A549 (cell line): ENCODE measurements at regions not wholly inside any gene's neighbourhood (a gene's known extent, or its start where the extent isn't known, plus 50 kb on each side); places are given as distances from the start of the nearest gene placed in this dataset.

Source experiments
- ATAC-seq, 2 experiments: fragments of 200-7000 bp in 1 of 2; fragments of >200 bp in 1 of 2; cut with Nextera tagmentation in 1 of 2; cut with Tn5 transposase in 1 of 2; 3 replicates each; pipeline versions ENCODE4 v1.8.0 to v1.9.1; 2018 to 2020; ENCODE audit warnings: mild to moderate bottlenecking in 1 of 2, moderate library complexity in 1 of 2
- CTCF ChIA-PET: fragments of 300-600 bp; sonication (Branson Sonifier 250); formaldehyde crosslinking; extraction: SDS; loops from one replicate; lab custom pipeline; 2021; ENCODE audit warnings: antibody characterized with exemption, inconsistent platforms; lab: Yijun Ruan, JAX
- POLR2A ChIA-PET: fragments of 350-600 bp; formaldehyde crosslinking; extraction: SDS; loops from one replicate; lab custom pipeline; 2021; ENCODE audit warnings: antibody characterized with exemption, inconsistent platforms; lab: Yijun Ruan, JAX
- DNase-seq, 2 experiments: peaks; one replicate each; pipeline versions ENCODE4 v3.0.0 to v3.0.0-alpha.2; 2011 to 2016; ENCODE audit warnings: low read depth in 1 of 2, low spot score in 1 of 2
- FAIRE-seq: peaks from 2 replicates; lab custom pipeline; 2011; peaks lifted over from hg19 to GRCh38; lab: Jason Lieb, UNC
- H3K27ac ChIP-seq, 2 experiments: fragments of >200 bp; sonication (Bioruptor Twin); formaldehyde crosslinking; 3 replicates each; pipeline ENCODE4 v1.5.1; 2016 to 2017
- H3K4me1 ChIP-seq: fragments of >200 bp; sonication (Bioruptor Twin); formaldehyde crosslinking; 3 replicates; pipeline ENCODE4 v1.6.1; 2016
- H3K4me2 ChIP-seq: fragments of >200 bp; sonication (Bioruptor Twin); formaldehyde crosslinking; 3 replicates; pipeline ENCODE4 v1.6.1; 2016
- H3K4me3 ChIP-seq: fragments of >200 bp; sonication (Bioruptor Twin); formaldehyde crosslinking; 3 replicates; pipeline ENCODE4 v1.5.1; 2016
- H3K9me3 ChIP-seq: fragments of >200 bp; sonication (Bioruptor Twin); formaldehyde crosslinking; 3 replicates; pipeline ENCODE4 v1.6.1; 2016
- CEBPB ChIP-seq, 2 experiments: fragments of >200 bp in 1 of 2; sonication (Bioruptor Twin) in 1 of 2; formaldehyde crosslinking in 1 of 2; IDR thresholded peaks; 2 replicates each; pipeline ENCODE4 v1.6.1; 2012 to 2016
- EHF ChIP-seq: fragments of 250-450 bp; sonication (Bioruptor Pico); IDR thresholded peaks from 2 replicates; pipeline ENCODE4 v1.5.0; 2020; ENCODE audit warnings: mild to moderate bottlenecking
- HOXA7 ChIP-seq: fragments of 250-450 bp; sonication (Bioruptor Pico); IDR thresholded peaks from 2 replicates; pipeline ENCODE4 v1.5.0; 2020; ENCODE audit warnings: mild to moderate bottlenecking, moderate library complexity
- HOXB5 ChIP-seq: fragments of 250-450 bp; sonication (Bioruptor Pico); IDR thresholded peaks from 2 replicates; pipeline ENCODE4 v1.5.0; 2020; ENCODE audit warnings: mild to moderate bottlenecking, moderate library complexity
- JUNB ChIP-seq: fragments of >200 bp; sonication (Bioruptor Twin); formaldehyde crosslinking; IDR thresholded peaks from 2 replicates; pipeline ENCODE4 v1.6.1; 2016
- NPAS2 ChIP-seq: fragments of 250-450 bp; sonication (Bioruptor Pico); IDR thresholded peaks from 2 replicates; pipeline ENCODE4 v1.8.0; 2022; ENCODE audit warnings: mild to moderate bottlenecking, moderate library complexity, borderline replicate concordance
- RAD21 ChIP-seq, 2 experiments: fragments of >200 bp in 1 of 2; sonication (Bioruptor Twin) in 1 of 2; formaldehyde crosslinking in 1 of 2; IDR thresholded peaks in 1 of 2; conservative IDR thresholded peaks in 1 of 2; 2 replicates in 1 of 2; 3 replicates in 1 of 2; pipeline ENCODE4 v1.6.1; 2012 to 2018; ENCODE audit warnings: inconsistent platforms in 1 of 2
- WGBS: methylation state at CpG from one replicate; pipeline ENCODE4 v1.1.6; 2017; ENCODE audit errors: missing lambda C conversion rate; 5-methylcytosine and 5-hydroxymethylcytosine counted together
- small RNA-seq, 6 experiments: library from RNA; depleted of rRNA; stranded (forward); fragments of <200 nt; gene quantifications; one replicate each; pipeline ENCODE3, GENCODE V24; 2012

DNA sequence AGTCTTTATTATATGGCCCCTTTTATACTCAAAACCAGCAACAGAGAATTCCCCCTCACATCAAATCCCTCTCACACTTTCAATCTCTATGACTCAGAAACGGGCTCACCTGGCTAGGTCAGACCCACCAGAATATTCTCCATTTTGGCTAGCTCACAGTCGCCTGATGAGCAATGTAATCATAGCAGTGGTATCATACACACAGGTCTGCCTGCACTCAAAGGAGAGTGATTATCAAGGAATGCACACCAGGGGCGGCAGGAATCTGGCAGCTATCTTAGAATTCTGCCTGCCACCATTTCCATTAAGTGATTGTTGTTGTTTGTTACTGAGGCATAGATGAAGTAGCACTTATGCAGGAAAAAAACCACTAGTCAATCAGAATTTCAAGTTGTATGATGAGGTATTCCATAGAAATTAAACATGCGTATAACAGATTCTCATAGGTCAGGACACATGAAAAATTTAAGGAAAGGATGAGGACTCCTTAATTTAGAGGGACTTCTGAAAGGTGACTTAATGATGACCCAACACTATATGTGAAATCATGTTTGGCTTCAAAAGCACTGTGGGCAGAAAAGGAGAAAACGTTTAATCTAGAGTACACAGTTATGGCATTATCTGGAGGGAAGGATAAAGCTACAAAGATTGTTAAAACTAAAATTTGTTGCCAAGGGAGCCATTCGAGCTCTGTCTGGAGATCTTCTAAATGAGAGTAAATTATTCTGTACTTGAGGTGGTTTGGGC lies 185.8 kb upstream of the DDI1 start:
- ATAC-seq (no peak), DNase-seq (no peak), FAIRE-seq (no peak)
- ChIA-PET POLR2A (no interaction called here), CTCF (no interaction called here)
- 54% methylated on average over 6 of the region's 6 CpGs for WGBS
- H3K4me3 ChIP-seq: no peak overlapping the region
- H3K27ac ChIP-seq: no peak overlapping the region
- H3K9me3 ChIP-seq: no peaks in the 10 kb centered on the region
- 0 out of 3 replicates have a peak overlapping the region, but pooled peaks have one; percentile 22 for H3K4me2 ChIP-seq
- 0 out of 3 replicates have a peak, but pooled peaks cover 7% of the 10 kb centered on the region for H3K4me1 ChIP-seq
- TF ChIP-seq CEBPB (IDR thresholded peaks at IDR 0.05) (no peak), RAD21 (conservative IDR thresholded peaks at IDR 0.05 in 1 of 2, IDR thresholded peaks at IDR 0.05 in 1 of 2) (no peak), JUNB (no peak), HOXA7 (CRISPR knock-in tag) (no peak), NPAS2 (CRISPR knock-in tag) (no peak)

- Histone ChIP-seq H3K9me3 (no peaks in the 10 kb centered on the region), H3K4me2 (0 out of 3 replicates have a peak overlapping the region, but pooled peaks have one; percentile 22), H3K27ac (no peak overlapping the region), H3K4me3 (no peak overlapping the region), H3K4me1 (0 out of 3 replicates have a peak, but pooled peaks cover 7% of the 10 kb centered on the region)
- DNase-seq (no peak), FAIRE-seq (no peak), ATAC-seq (no peak)
- CTCF ChIA-PET: no interaction called here
- 32% methylated on average over 3 of the region's 3 CpGs for WGBS
- TF ChIP-seq EHF: no peak
- TF ChIP-seq HOXB5: no peak
- POLR2A ChIA-PET: no interaction called here
Measured at GRCh38 chr11:103851166-103851651, 185.2 kb upstream of the DDI1 start.

Small RNA genes lying in the stretch of these regions (small RNA-seq; reads per million reads assigned to genes)
- gene MIR4693: 0 reads per million in 6 experiments
